Naive thymus-derived CD8-positive, alpha-beta T cell (primary cell): ENCODE measurements at regions not wholly inside any gene's neighbourhood (a gene's known extent, or its start where the extent isn't known, plus 50 kb on each side); places are given as distances from the start of the nearest gene placed in this dataset.
"Not testable (repeated sequence)": the region's sequence is repeated elsewhere in the genome, so short reads cannot be mapped to it uniquely, and the experiment has no call there.

Experiments
- ATAC-seq, 2 donors: fragments of 150-1000 bp; cut with Tn5 transposase in 1 of 2; sonication (Bioruptor Pico), chemical (Tn5 transposase) in 1 of 2; 1 replicate in 1 of 2; 2 replicates in 1 of 2; pipeline ENCODE4 v1.10.0; 2021; ENCODE audit warnings: mild to moderate bottlenecking in 2 of 2, moderate library complexity in 2 of 2
- POLR2A ChIA-PET: fragments of 350-600 bp; sonication (Branson Sonifier 250); formaldehyde crosslinking; loops from one replicate; lab custom pipeline; 2021; ENCODE audit warnings: antibody characterized with exemption; lab: Charles Lee
- DNase-seq, 10 donors: peaks; one replicate each; pipeline versions ENCODE4 v3.0.0 to v3.0.0-alpha.2; 2020 to 2022
- H3K27ac Mint-ChIP-seq, 10 donors: one replicate each; pipeline ENCODE4 v1.8.0; 2020 to 2022; ENCODE audit warnings: mild to moderate bottlenecking in 10 of 10, mixed read lengths in 10 of 10, moderate library complexity in 4 of 10, inconsistent platforms in 1 of 10
- H3K27me3 Mint-ChIP-seq, 5 donors: one replicate each; pipeline ENCODE4 v1.8.0; 2021 to 2022; ENCODE audit warnings: mixed read lengths in 5 of 5
- H3K36me3 Mint-ChIP-seq, 3 donors: one replicate each; pipeline ENCODE4 v1.8.0; 2020 to 2022; ENCODE audit warnings: mixed read lengths in 3 of 3, mild to moderate bottlenecking in 2 of 3, inconsistent platforms in 1 of 3
- H3K4me1 Mint-ChIP-seq, 4 donors: one replicate each; pipeline ENCODE4 v1.8.0; 2021 to 2022; ENCODE audit warnings: mixed read lengths in 4 of 4
- H3K4me3 Mint-ChIP-seq, 10 donors: one replicate each; pipeline ENCODE4 v1.8.0; 2020 to 2022; ENCODE audit warnings: mild to moderate bottlenecking in 10 of 10, mixed read lengths in 10 of 10, moderate library complexity in 6 of 10, inconsistent platforms in 1 of 10
- H3K9me3 Mint-ChIP-seq, 9 donors: one replicate each; pipeline ENCODE4 v1.8.0; 2020 to 2022; ENCODE audit warnings: mixed read lengths in 9 of 9, mild to moderate bottlenecking in 3 of 9, inconsistent platforms in 1 of 9, moderate library complexity in 1 of 9

- H3K27ac Mint-ChIP-seq = no peak overlapping the region
- peaks cover 0 to 25% (median 0%) of the 10 kb centered on the region in 3 donors for H3K36me3 Mint-ChIP-seq
- no peak for DNase-seq
- no peaks in the 10 kb centered on the region for H3K27me3 Mint-ChIP-seq
- no peak overlapping the region for H3K4me3 Mint-ChIP-seq
- peaks cover 10 to 49% (median 33%) of the 10 kb centered on the region in 9 donors for H3K9me3 Mint-ChIP-seq
- no peak for ATAC-seq
- no peaks in the 10 kb centered on the region for H3K4me1 Mint-ChIP-seq
- POLR2A ChIA-PET = no interaction called here
Observed at GRCh38 chr5:51162245-51162644, 221.0 kb upstream of the ISL1 start.

DNA sequence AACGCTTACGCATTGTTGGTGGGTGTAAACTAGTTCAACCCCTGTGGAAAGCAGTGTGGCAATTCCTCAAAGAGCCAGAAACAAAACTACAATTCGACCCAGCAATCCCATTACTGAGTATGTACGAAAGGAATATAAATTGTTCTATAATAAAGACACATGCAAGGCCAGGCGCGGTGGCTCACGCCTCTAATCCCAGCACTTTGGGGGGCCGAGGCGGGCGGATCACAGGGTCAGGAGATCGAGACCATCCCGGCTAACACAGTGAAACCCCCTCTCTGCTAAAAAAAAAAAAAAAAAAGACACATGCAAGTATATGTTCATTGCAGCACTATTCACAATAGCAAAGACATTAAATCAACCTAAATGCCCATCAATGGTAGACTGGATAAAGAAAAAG, 217.6 kb upstream of the ISL1 start:
- H3K4me3 Mint-ChIP-seq, DNase-seq, H3K27me3 Mint-ChIP-seq, POLR2A ChIA-PET, ATAC-seq, H3K4me1 Mint-ChIP-seq, H3K27ac Mint-ChIP-seq: not testable (repeated sequence)
- Mint-ChIP-seq H3K9me3 (peaks cover 10 to 46% (median 31%) of the 10 kb centered on the region in 9 donors), H3K36me3 (peaks cover 0 to 24% (median 0%) of the 10 kb centered on the region in 3 donors)

- Mint-ChIP-seq H3K9me3 (peaks cover 0 to 11% (median 3%) of the 10 kb centered on the region in 9 donors), H3K36me3 (no peaks in the 10 kb centered on the region), H3K4me1 (no peaks in the 10 kb centered on the region), H3K4me3 (no peak overlapping the region), H3K27me3 (no peaks in the 10 kb centered on the region), H3K27ac (no peak overlapping the region)
- POLR2A ChIA-PET = no interaction called here
- ATAC-seq (no peak), DNase-seq (no peak)
Observed at GRCh38 chr5:51172903-51173626, 210.2 kb upstream of the ISL1 start.

DNA sequence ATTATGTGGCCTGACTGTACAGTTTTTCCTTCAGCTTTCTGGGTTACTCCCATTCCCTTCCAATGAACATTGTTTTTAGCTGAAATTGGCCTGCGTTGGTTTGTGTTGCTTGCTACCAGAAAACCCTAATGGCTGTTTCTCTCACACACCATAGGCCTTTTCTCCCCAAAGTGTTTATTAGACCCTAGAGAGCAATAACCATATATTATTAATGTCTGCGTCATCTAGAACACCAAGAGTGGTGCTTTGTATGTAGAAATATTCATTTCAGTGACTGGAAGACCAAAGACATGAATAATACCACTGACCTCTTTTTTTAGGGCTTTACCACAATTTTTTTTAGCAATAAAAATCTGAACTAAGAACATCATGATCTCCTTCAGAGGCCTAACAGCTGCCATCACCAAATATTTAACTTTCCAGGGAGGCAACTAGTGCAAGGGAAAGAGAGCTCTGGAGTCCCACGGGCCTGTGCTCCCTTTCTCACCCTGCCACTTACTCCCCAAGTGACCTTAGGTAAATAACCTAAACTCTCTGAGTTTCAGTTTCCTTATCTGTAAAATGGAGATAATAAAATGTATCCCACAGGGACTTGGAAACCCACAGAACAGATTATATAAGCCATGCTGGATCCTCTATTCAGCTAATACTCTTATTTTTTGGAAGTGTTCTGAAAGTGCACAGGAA, 201.9 kb upstream of the ISL1 start:
- H3K4me3 Mint-ChIP-seq = no peak overlapping the region
- ATAC-seq = no peak
- no peaks in the 10 kb centered on the region for H3K36me3 Mint-ChIP-seq

GRCh38 chr5:51185850-51186329, 197.4 kb upstream of the ISL1 start:
- DNase-seq (no peak), ATAC-seq (no peak)
- POLR2A ChIA-PET = no interaction called here
- no peak overlapping the region for H3K4me3 Mint-ChIP-seq
- H3K4me1 Mint-ChIP-seq = no peaks in the 10 kb centered on the region
- no peaks in the 10 kb centered on the region for H3K36me3 Mint-ChIP-seq
- no peaks in the 10 kb centered on the region for H3K27me3 Mint-ChIP-seq
- peaks cover 0 to 27% (median 4%) of the 10 kb centered on the region in 9 donors for H3K9me3 Mint-ChIP-seq
- no peak overlapping the region for H3K27ac Mint-ChIP-seq

More for the DNA sequence above, 201.9 kb upstream of the ISL1 start:
- POLR2A ChIA-PET = no interaction called here
- no peaks in the 10 kb centered on the region for H3K4me1 Mint-ChIP-seq
- peaks cover 0 to 16% (median 4%) of the 10 kb centered on the region in 9 donors for H3K9me3 Mint-ChIP-seq
- H3K27me3 Mint-ChIP-seq = no peaks in the 10 kb centered on the region
- DNase-seq = no peak
- no peak overlapping the region for H3K27ac Mint-ChIP-seq

DNA sequence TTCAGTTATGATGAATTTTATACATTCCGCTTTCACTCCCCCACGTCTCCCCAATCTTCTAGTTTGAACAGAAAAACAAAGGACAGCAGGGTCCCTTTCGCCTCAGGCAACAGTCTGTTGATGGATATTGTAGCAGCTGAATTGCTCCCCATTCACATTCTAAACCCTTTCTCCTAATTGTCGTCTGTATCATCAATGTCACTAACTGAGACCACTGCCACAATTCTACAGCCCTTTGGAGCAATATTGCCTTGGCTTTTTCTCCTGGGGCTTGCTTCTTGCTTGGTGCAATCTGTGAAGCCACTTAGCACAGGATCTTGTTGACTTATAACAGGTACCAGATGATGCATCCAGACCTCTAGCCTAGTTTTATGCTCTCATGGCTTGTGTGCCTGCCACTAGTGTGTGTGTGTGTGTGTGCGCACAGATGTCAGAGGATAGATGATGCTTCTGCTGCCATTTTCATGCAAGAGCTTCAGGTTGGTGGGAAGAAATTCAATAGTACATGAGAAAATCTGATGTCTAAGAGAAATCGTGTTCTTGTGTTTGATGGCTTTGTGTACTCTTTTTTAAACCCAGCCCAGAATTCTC, 195.2 kb upstream of the ISL1 start:
- Mint-ChIP-seq H3K4me1 (no peaks in the 10 kb centered on the region), H3K9me3 (peaks cover 0 to 27% (median 4%) of the 10 kb centered on the region in 9 donors), H3K36me3 (no peaks in the 10 kb centered on the region), H3K27me3 (no peaks in the 10 kb centered on the region), H3K4me3 (no peak overlapping the region), H3K27ac (no peak overlapping the region)
- no peak for ATAC-seq
- POLR2A ChIA-PET = no interaction called here
- DNase-seq = no peak

DNA sequence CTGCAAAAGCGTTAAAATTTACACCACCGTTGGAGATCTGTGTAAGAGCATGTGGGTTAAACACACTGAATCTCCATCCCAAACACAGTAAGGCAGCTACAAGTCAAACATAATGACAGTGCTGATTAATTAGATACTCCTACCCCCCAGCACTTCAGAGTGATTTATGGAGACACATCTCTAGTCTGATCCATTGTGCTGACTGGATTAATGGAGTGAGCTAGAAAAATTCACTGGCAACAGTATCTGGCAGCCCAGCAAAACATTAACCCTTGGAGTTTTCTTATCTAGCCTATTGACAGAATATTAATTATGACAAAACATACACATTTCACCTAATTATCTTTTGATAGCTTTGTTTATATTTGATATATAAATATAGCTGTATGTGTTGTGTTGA, 188.6 kb upstream of the ISL1 start:
- H3K4me1 Mint-ChIP-seq = no peaks in the 10 kb centered on the region
- peaks cover 0 to 18% (median 2%) of the 10 kb centered on the region in 9 donors for H3K9me3 Mint-ChIP-seq
- no peak overlapping the region for H3K4me3 Mint-ChIP-seq
- POLR2A ChIA-PET = no interaction called here
- ATAC-seq = no peak
- H3K27me3 Mint-ChIP-seq = no peaks in the 10 kb centered on the region
- no peaks in the 10 kb centered on the region for H3K36me3 Mint-ChIP-seq
- no peak overlapping the region for H3K27ac Mint-ChIP-seq
- DNase-seq = no peak

- Mint-ChIP-seq H3K4me1 (no peaks in the 10 kb centered on the region), H3K4me3 (no peak overlapping the region), H3K27ac (no peak overlapping the region), H3K9me3 (peaks cover 0 to 15% (median 2%) of the 10 kb centered on the region in 9 donors), H3K27me3 (no peaks in the 10 kb centered on the region), H3K36me3 (no peaks in the 10 kb centered on the region)
- ATAC-seq = no peak
- DNase-seq = no peak
- POLR2A ChIA-PET = no interaction called here
Observed at GRCh38 chr5:51201024-51201423, 182.2 kb upstream of the ISL1 start.

DNA sequence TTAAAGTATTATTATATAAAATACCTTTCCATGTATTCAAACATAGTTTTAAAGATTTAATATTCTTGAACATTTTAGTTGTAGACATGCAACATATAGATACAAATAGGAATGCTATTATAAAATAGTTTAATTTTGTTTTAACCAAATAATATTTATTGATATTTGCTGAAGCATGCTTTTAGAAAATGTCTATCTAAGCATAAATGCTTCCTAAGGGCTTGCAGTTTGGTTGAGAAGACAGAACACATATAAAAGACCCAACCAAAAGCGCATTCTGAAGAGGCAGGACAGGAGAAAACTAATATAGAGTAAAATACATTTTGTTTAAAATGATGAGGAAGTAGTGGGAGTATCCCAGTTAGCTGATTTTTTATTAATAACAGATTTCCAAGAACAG, 181.5 kb upstream of the ISL1 start:
- no peak overlapping the region for H3K4me3 Mint-ChIP-seq
- peaks cover 0 to 15% (median 2%) of the 10 kb centered on the region in 9 donors for H3K9me3 Mint-ChIP-seq
- no peaks in the 10 kb centered on the region for H3K27me3 Mint-ChIP-seq
- no peaks in the 10 kb centered on the region for H3K4me1 Mint-ChIP-seq
- ATAC-seq (no peak), DNase-seq (no peak)
- H3K27ac Mint-ChIP-seq = no peak overlapping the region
- POLR2A ChIA-PET = no interaction called here
- H3K36me3 Mint-ChIP-seq = no peaks in the 10 kb centered on the region

GRCh38 chr5:51202161-51202560, 181.1 kb upstream of the ISL1 start:
- DNase-seq (no peak), ATAC-seq (no peak)
- Mint-ChIP-seq H3K36me3 (no peaks in the 10 kb centered on the region), H3K4me3 (no peak overlapping the region), H3K27me3 (no peaks in the 10 kb centered on the region), H3K4me1 (no peaks in the 10 kb centered on the region), H3K27ac (no peak overlapping the region), H3K9me3 (peaks cover 0 to 15% (median 0%) of the 10 kb centered on the region in 9 donors)
- POLR2A ChIA-PET = no interaction called here

GRCh38 chr5:51203598-51203997, 179.7 kb upstream of the ISL1 start:
- POLR2A ChIA-PET = no interaction called here
- H3K27me3 Mint-ChIP-seq = no peaks in the 10 kb centered on the region
- no peaks in the 10 kb centered on the region for H3K36me3 Mint-ChIP-seq
- DNase-seq (no peak), ATAC-seq (no peak)
- no peak overlapping the region for H3K4me3 Mint-ChIP-seq
- peaks cover 0 to 15% (median 2%) of the 10 kb centered on the region in 9 donors for H3K9me3 Mint-ChIP-seq
- H3K4me1 Mint-ChIP-seq = no peaks in the 10 kb centered on the region
- H3K27ac Mint-ChIP-seq = no peak overlapping the region

DNA sequence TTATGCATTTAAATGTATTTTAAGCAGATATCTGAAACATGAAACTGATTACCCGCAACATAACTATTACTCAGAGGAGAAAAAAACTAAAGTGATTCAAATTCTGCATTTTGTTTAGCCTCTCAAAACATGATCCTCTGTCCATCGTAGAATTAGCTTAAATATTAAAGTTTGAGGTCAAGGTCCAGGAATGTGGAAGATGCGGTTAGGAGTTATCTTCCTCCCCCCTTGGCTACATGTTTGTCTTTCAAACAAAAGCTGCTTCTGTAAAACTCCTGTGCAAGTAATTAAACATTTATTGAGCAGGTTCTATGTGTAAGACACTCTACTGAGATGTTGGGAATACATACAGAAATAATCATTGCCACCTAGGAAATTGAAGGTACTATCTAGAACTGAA, 175.0 kb upstream of the ISL1 start:
- Mint-ChIP-seq H3K36me3 (no peaks in the 10 kb centered on the region), H3K9me3 (peaks cover 0 to 10% (median 2%) of the 10 kb centered on the region in 9 donors), H3K27me3 (no peaks in the 10 kb centered on the region), H3K4me3 (no peak overlapping the region), H3K27ac (no peak overlapping the region), H3K4me1 (no peaks in the 10 kb centered on the region)
- POLR2A ChIA-PET = no interaction called here
- no peak for DNase-seq
- ATAC-seq = no peak

- POLR2A ChIA-PET = no interaction called here
- DNase-seq = no peak
- no peak for ATAC-seq
- Mint-ChIP-seq H3K36me3 (no peaks in the 10 kb centered on the region), H3K4me1 (no peaks in the 10 kb centered on the region), H3K9me3 (peaks cover 0 to 9% (median 2%) of the 10 kb centered on the region in 9 donors), H3K27ac (no peak overlapping the region), H3K27me3 (no peaks in the 10 kb centered on the region), H3K4me3 (no peak overlapping the region)
Observed at GRCh38 chr5:51214746-51215145, 168.5 kb upstream of the ISL1 start.
